ENCODE measurements at regions not wholly inside any gene's neighbourhood (a gene's known extent, or its start where the extent isn't known, plus 50 kb on each side); places are given as distances from the start of the nearest gene placed in this dataset.

GRCh38 chr3:18019161-18019495 lies 276.7 kb upstream of the TBC1D5 start:
- H3K4me1 ChIP-seq: no peaks in the 10 kb centered on the region
- intact Hi-C loops (cut with DNase I): no loop called here
- ATAC-seq (no peak), DNase-seq (no peak)
- TF ChIP-seq CTCF (IDR thresholded peaks at IDR 0.05): no peak
- H3K4me3 ChIP-seq: no peak overlapping the region
- H3K27ac ChIP-seq: no peak overlapping the region
- no peaks in the 10 kb centered on the region for H3K9me3 ChIP-seq
- WGBS, 3 donors: 8 to 12% (median 10%) methylated on average over 4 of the region's 4 CpGs
- peaks cover 0 to 7% (median 0%) of the 10 kb centered on the region in 3 donors for H3K27me3 ChIP-seq (ENCODE audit: insufficient read depth in 3 of 3, low read length in 2 of 3)
- H3K36me3 ChIP-seq (ENCODE audit: insufficient read depth in 1 of 2, low read depth in 1 of 2): no peaks in the 10 kb centered on the region

GRCh38 chr3:18018491-18019160 lies 276.2 kb upstream of the TBC1D5 start:
- no peak for DNase-seq
- 31 to 33% (median 32%) methylated on average over 5 of the region's 5 CpGs for WGBS, 3 donors

GRCh38 chr3:18016366-18016765 lies 273.9 kb upstream of the TBC1D5 start:
- Histone ChIP-seq H3K36me3 (ENCODE audit: insufficient read depth in 1 of 2, low read depth in 1 of 2) (no peaks in the 10 kb centered on the region), H3K4me3 (no peak overlapping the region), H3K27ac (no peak overlapping the region), H3K4me1 (no peaks in the 10 kb centered on the region), H3K9me3 (no peaks in the 10 kb centered on the region), H3K27me3 (ENCODE audit: insufficient read depth in 3 of 3, low read length in 2 of 3) (peaks cover 0 to 7% (median 0%) of the 10 kb centered on the region in 3 donors)
- no peak for TF ChIP-seq CTCF (IDR thresholded peaks at IDR 0.05)
- ATAC-seq (no peak), DNase-seq (no peak)
- WGBS, 3 donors: 72 to 79% (median 77%) methylated on average over 7 of the region's 7 CpGs
- intact Hi-C loops (cut with DNase I): no loop called here

More at GRCh38 chr3:18018491-18019160, 276.2 kb upstream of the TBC1D5 start:
- intact Hi-C loops (cut with DNase I): no loop called here
- Histone ChIP-seq H3K4me1 (no peaks in the 10 kb centered on the region), H3K9me3 (no peaks in the 10 kb centered on the region), H3K4me3 (no peak overlapping the region), H3K27ac (no peak overlapping the region), H3K27me3 (ENCODE audit: insufficient read depth in 3 of 3, low read length in 2 of 3) (peaks cover 0 to 7% (median 0%) of the 10 kb centered on the region in 3 donors), H3K36me3 (ENCODE audit: insufficient read depth in 1 of 2, low read depth in 1 of 2) (no peaks in the 10 kb centered on the region)
- no peak for TF ChIP-seq CTCF (IDR thresholded peaks at IDR 0.05)
- ATAC-seq: no peak

- 74 to 84% (median 78%) methylated on average over 4 of the region's 4 CpGs for WGBS, 3 donors
- ATAC-seq: no peak
- Histone ChIP-seq H3K9me3 (no peaks in the 10 kb centered on the region), H3K4me1 (no peaks in the 10 kb centered on the region), H3K27me3 (ENCODE audit: insufficient read depth in 3 of 3, low read length in 2 of 3) (no peaks in the 10 kb centered on the region), H3K4me3 (no peak overlapping the region), H3K27ac (no peak overlapping the region), H3K36me3 (ENCODE audit: insufficient read depth in 1 of 2, low read depth in 1 of 2) (no peaks in the 10 kb centered on the region)
- no peak for TF ChIP-seq CTCF (IDR thresholded peaks at IDR 0.05)
- DNase-seq: no peak
- intact Hi-C loops (cut with DNase I): no loop called here
Observed at GRCh38 chr3:18012933-18013332, 270.5 kb upstream of the TBC1D5 start.

GRCh38 chr3:18012436-18012835 lies 270.0 kb upstream of the TBC1D5 start:
- intact Hi-C loops (cut with DNase I): no loop called here
- Histone ChIP-seq H3K27me3 (ENCODE audit: insufficient read depth in 3 of 3, low read length in 2 of 3) (no peaks in the 10 kb centered on the region), H3K27ac (no peak overlapping the region), H3K9me3 (no peaks in the 10 kb centered on the region), H3K4me1 (no peaks in the 10 kb centered on the region), H3K4me3 (no peak overlapping the region), H3K36me3 (ENCODE audit: insufficient read depth in 1 of 2, low read depth in 1 of 2) (no peaks in the 10 kb centered on the region)
- TF ChIP-seq CTCF (IDR thresholded peaks at IDR 0.05): no peak
- 58 to 63% (median 62%) methylated on average over 2 of the region's 2 CpGs for WGBS, 3 donors
- ATAC-seq (no peak), DNase-seq (no peak)
